Nucleus accumbens (tissue), 56 donors: ENCODE measurements at regions not wholly inside any gene's neighbourhood (a gene's known extent, or its start where the extent isn't known, plus 50 kb on each side); places are given as distances from the start of the nearest gene placed in this dataset.

Source experiments
- DNase-seq, 56 donors: peaks; one replicate each; lab custom pipeline; 2025; lab: John Stamatoyannopoulos, UW

DNA sequence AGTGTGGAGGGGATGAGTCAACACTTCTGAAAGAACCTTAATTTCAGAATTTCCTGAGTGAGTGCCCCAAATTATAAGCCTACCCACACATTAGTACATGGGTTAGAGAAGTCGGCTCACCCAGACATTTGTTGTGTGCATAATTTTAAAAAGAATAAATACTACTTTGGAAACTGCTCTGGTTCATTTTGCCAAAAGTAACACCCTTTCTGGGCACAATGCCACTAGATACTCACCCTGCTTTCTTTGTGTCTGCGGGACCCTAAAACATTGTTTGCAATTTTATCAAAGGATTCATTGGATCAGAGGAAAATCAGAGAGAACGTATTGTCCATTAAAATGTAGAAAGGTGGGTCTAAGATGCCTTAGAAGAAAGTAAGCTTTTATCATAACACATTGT is 245.5 kb upstream of the NRP1 start:
- no peak for DNase-seq

- DNase-seq = no peak
Measured at GRCh38 chr10:33573606-33574005, 239.1 kb upstream of the NRP1 start.

- DNase-seq = no peak
Measured at GRCh38 chr10:33571616-33572015, 237.1 kb upstream of the NRP1 start.

- DNase-seq = peak in 11 of 56 donors; percentile 1 to 21 (median 6)
Measured at GRCh38 chr10:33570495-33570894, 236.0 kb upstream of the NRP1 start.

DNA sequence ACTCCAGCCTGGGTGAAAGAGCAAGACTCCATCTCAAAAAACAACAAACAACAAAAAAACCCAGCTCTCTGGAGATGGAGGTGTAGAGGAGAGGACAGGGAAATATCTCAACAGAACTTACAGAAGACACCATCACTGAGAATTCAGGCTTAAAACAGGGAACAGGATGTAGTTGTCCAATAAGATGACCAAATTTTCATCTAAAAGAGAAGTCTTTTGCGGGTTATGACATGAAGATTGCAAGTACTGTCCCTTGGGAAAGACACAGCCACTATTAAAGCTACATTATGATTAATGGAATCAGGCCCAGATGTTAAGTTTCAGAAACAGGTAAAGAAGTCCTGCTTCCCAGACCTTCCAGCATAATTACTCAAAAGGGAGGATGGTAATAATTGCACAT is 235.2 kb upstream of the NRP1 start:
- DNase-seq = no peak

- DNase-seq = no peak
Measured at GRCh38 chr10:33566426-33566825, 232.0 kb upstream of the NRP1 start.

- no peak for DNase-seq
Measured at GRCh38 chr10:33566001-33566400, 231.5 kb upstream of the NRP1 start.

- DNase-seq = no peak
Measured at GRCh38 chr10:33565231-33565630, 230.8 kb upstream of the NRP1 start.

DNA sequence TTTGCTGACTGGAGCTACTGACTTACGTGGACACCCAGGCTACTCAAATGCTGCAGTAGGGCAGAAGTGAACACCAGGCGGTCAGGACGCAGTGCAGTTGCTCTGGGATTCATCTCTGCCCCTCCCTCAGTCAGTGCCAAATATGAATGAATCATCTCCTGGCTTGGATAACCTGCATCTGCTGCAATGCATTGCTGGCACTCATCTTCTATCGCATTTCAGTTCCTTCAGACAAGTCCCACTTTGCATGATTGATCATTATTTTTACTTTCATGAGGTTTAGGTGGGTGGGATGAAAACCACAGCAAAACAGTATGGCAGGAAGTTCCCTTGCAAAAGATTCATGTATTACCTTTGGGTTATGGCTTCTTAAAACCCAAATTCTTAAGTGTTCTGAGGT is 224.6 kb upstream of the NRP1 start:
- DNase-seq = no peak

- DNase-seq = no peak
Measured at GRCh38 chr10:33557313-33557712, 222.8 kb upstream of the NRP1 start.

DNA sequence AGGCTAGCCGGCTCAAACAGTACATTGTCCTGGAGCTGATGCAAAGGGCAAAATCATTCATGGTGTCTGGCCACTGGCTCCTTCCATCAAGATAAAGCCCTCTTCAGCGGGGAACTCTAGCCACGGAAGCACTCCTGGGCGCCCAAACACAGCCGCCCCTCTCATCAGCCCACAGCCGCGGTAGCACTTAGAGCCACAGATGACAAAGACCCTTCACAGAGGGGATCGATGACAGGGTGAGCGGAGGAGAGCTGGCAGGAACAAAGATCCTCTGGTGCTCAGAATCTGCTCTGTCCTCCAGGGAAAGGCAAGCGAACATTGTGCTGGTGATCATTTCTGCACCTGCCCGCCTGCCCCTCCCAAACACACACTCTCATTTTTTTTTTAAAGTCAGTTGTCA is 222.2 kb upstream of the NRP1 start:
- no peak for DNase-seq

DNA sequence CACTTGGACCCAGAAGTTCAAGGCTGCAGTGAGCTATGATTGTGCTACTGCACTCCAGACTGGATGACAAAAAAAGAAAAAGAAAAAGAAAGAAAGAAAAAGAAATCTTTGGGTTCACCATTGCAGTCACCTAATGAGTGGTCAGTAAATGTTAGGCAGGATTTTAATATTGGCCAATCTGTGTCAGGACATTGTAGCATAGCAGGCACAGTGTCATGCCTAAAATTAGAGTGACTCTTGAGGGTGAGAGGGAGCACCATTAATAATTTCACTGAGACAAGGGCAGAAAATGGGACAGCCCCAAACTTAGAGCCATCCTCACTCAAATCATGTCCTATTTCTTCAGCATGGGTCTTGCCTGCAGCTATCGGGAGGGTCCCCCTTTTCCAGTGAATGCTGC is 221.6 kb upstream of the NRP1 start:
- DNase-seq = no peak

- DNase-seq = no peak
Measured at GRCh38 chr10:33553748-33554571, 219.5 kb upstream of the NRP1 start.

- no peak for DNase-seq
Measured at GRCh38 chr10:33552290-33552689, 217.8 kb upstream of the NRP1 start.

- DNase-seq = no peak
Measured at GRCh38 chr10:33550811-33551210, 216.3 kb upstream of the NRP1 start.

GRCh38 chr10:33547976-33548375 is 213.5 kb upstream of the NRP1 start:
- DNase-seq = no peak

DNA sequence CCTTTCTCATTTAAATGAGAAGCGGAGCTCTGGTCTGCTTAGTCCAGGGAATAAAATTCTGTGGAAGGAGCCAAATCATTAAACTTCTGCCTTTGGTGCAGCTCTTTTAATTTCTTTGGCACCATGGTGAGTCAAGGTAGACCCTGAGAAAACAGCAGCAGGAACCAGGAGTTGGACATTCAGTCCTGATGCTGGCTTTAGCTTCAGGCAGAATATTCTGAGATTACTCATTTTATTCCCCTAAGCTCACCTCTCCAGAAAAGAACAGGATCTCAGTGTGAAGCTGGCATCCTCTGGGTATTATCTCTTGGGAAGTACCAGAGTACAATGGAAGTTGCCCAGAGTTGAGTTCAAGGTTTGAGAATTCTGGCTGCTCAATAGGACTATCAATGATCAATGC is 211.6 kb upstream of the NRP1 start:
- no peak for DNase-seq

DNA sequence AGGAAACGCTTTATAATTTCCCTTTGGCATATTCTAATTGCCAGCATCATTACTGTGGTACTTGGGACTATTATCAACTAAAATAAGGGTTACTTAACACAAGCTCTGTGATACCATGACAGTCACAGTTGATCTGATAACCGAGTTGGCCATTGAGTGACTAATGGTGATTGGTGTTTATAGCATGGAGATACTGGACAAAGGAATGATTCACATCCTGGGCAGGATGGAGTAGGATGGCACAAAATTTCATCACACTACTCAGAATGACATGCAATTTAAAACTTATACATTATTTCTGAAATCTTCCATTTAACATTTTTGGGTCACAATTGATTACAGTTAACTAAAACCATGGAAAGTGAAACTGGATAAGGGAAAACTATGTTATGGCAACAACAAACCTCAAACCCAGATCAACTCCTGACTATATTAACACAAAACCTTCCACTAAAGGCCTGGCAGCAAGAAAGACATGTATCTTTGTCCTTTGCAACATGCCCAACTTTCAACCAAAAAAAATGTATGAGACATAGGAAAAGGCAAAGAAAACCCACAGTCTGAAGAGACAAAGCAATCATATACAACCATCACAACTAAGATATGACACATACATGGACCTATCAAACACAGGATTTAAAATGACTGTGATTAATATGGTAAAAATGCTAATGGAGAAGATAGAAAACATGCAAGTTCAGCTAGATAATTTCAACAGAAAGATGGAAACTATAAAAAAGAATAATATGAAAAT is 208.5 kb upstream of the NRP1 start:
- DNase-seq = no peak

- no peak for DNase-seq
Measured at GRCh38 chr10:33539116-33539515, 204.6 kb upstream of the NRP1 start.

DNA sequence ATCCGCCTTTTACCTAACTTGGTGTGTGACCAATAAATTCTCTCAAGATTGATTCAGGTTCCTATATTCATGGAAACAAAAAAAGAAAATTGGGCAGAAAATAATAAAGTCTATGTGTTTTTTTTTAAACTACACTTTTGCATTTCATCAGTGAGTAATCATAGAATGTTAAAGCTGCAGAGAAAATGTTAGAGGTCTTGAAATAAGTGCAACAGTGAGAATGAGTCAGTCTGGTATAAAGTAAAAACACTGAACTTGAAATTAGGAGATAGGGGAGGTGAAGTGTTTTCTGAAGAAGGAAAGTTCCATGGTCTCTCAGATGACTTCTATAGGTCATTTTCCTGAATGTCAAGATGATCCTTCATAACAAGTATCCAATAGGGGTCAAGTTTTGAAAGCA is 202.6 kb upstream of the NRP1 start:
- no peak for DNase-seq

DNA sequence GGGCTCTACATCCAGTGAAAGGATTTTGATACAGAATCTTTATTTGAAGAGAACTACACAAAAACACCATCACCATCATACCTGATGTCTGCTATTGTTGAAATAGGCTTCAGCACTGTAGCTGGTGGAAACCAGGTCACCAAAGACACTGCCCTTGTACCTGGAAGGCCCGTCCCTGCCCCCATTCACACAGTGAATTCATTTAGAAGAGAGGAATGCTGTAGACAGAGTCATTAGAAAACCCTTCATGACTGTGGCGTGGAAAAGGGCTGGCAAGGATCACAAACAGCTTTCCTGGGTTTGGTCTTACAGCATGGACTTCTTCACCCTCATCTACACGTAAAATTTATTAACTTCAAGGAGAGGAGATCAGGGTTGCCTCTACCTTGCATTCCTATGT is 202.0 kb upstream of the NRP1 start:
- no peak for DNase-seq

GRCh38 chr10:33535866-33536265 is 201.4 kb upstream of the NRP1 start:
- DNase-seq = no peak
